ENCODE measurements at regions not wholly inside any gene's neighbourhood (a gene's known extent, or its start where the extent isn't known, plus 50 kb on each side); places are given as distances from the start of the nearest gene placed in this dataset.

GRCh38 chr7:137164251-137164650 lies 179.3 kb downstream of the PTN start:
- H3K4me1 Mint-ChIP-seq: peaks cover 6% of the 10 kb centered on the region; the same call in 2 of the 3 replicates
- H3K27me3 ChIP-seq (ENCODE audit: insufficient read depth): no peaks in the 10 kb centered on the region
- H3K36me3 ChIP-seq (ENCODE audit: insufficient read depth): no peaks in the 10 kb centered on the region
- no peaks in the 10 kb centered on the region for H3K9me3 Mint-ChIP-seq
- no peak overlapping the region for H3K4me3 ChIP-seq
- H3K4me2 ChIP-seq: no peak overlapping the region
- H3K27ac Mint-ChIP-seq: no peak overlapping the region
- no peaks in the 10 kb centered on the region for H4K20me1 ChIP-seq (replicated peaks; ENCODE audit: insufficient read depth)
- H3K4me1 ChIP-seq (ENCODE audit: insufficient read depth): peaks cover 4% of the 10 kb centered on the region; the same call in 1 of the 2 replicates
- no peak for ATAC-seq
- no peaks in the 10 kb centered on the region for H3K36me3 Mint-ChIP-seq (ENCODE audit: low read depth)
- no peaks in the 10 kb centered on the region for H3K9me2 ChIP-seq (ENCODE audit: insufficient read depth)
- H2AFZ ChIP-seq: no peak overlapping the region
- H3K27ac ChIP-seq (ENCODE audit: low read depth): no peak overlapping the region
- no peaks in the 10 kb centered on the region for H3F3A ChIP-seq (replicated peaks; ENCODE audit: low read depth)
- H3K27me3 Mint-ChIP-seq (ENCODE audit: insufficient read depth, low read depth, poor library complexity): no peaks in the 10 kb centered on the region
- H3K4me3 Mint-ChIP-seq: no peak overlapping the region
- H3K79me2 ChIP-seq (replicated peaks; ENCODE audit: insufficient read depth): no peaks in the 10 kb centered on the region
- TF ChIP-seq CREB1 (CRISPR knock-in tag; IDR thresholded peaks at IDR 0.05; ENCODE audit: low read depth) (no peak), POLR2AphosphoS5 (IDR thresholded peaks at IDR 0.05; ENCODE audit: low read depth) (no peak), EZH2phosphoT487 (IDR thresholded peaks at IDR 0.05; ENCODE audit: unreplicated experiment) (no peak), STAT1 (IDR thresholded peaks at IDR 0.05; ENCODE audit: unreplicated experiment) (no peak), ZNF331 (CRISPR knock-in tag; IDR thresholded peaks at IDR 0.05; ENCODE audit: low read depth) (no peak), REST (IDR thresholded peaks at IDR 0.05; ENCODE audit: unreplicated experiment) (no peak)
- no peak for DNase-seq (ENCODE audit: low spot score)

- no peak overlapping the region for H3K27ac Mint-ChIP-seq
- Histone ChIP-seq H3K27me3 (ENCODE audit: insufficient read depth) (no peaks in the 10 kb centered on the region), H3K27ac (ENCODE audit: low read depth) (no peak overlapping the region), H3K4me3 (no peak overlapping the region), H3F3A (replicated peaks; ENCODE audit: low read depth) (no peaks in the 10 kb centered on the region), H3K9me2 (ENCODE audit: insufficient read depth) (no peaks in the 10 kb centered on the region), H3K79me2 (replicated peaks; ENCODE audit: insufficient read depth) (no peaks in the 10 kb centered on the region), H3K4me1 (ENCODE audit: insufficient read depth) (no peaks in the 10 kb centered on the region), H4K20me1 (replicated peaks; ENCODE audit: insufficient read depth) (no peaks in the 10 kb centered on the region), H3K4me2 (no peak overlapping the region), H3K36me3 (ENCODE audit: insufficient read depth) (no peaks in the 10 kb centered on the region), H2AFZ (no peak overlapping the region)
- H3K27me3 Mint-ChIP-seq (ENCODE audit: insufficient read depth, low read depth, poor library complexity): no peaks in the 10 kb centered on the region
- H3K4me3 Mint-ChIP-seq: no peak overlapping the region
- H3K4me1 Mint-ChIP-seq: no peaks in the 10 kb centered on the region
- H3K36me3 Mint-ChIP-seq (ENCODE audit: low read depth): no peaks in the 10 kb centered on the region
- no peak for ATAC-seq
- H3K9me3 Mint-ChIP-seq: no peaks in the 10 kb centered on the region
- no peak for DNase-seq (ENCODE audit: low spot score)
- TF ChIP-seq ETS1 (IDR thresholded peaks at IDR 0.05) (no peak), EZH2phosphoT487 (IDR thresholded peaks at IDR 0.05; ENCODE audit: unreplicated experiment) (no peak), STAT1 (IDR thresholded peaks at IDR 0.05; ENCODE audit: unreplicated experiment) (no peak), CREB1 (CRISPR knock-in tag; IDR thresholded peaks at IDR 0.05; ENCODE audit: low read depth) (no peak), POLR2AphosphoS5 (IDR thresholded peaks at IDR 0.05; ENCODE audit: low read depth) (no peak), ZNF114 (CRISPR knock-in tag; IDR thresholded peaks at IDR 0.05) (no peak), JUNB (IDR thresholded peaks at IDR 0.05; ENCODE audit: unreplicated experiment) (no peak), NANOG (IDR thresholded peaks at IDR 0.05; ENCODE audit: borderline replicate concordance) (no peak), ZNF462 (CRISPR knock-in tag; IDR thresholded peaks at IDR 0.05) (no peak), ZNF331 (CRISPR knock-in tag; IDR thresholded peaks at IDR 0.05; ENCODE audit: low read depth) (no peak)
Measured at GRCh38 chr7:137160236-137160635, 183.3 kb downstream of the PTN start.
